ENCODE measurements at regions not wholly inside any gene's neighbourhood (a gene's known extent, or its start where the extent isn't known, plus 50 kb on each side); places are given as distances from the start of the nearest gene placed in this dataset.

GRCh38 chrY:13869611-13870010 lies 116.7 kb downstream of the VCY start (continued):
- TF ChIP-seq, protein P1, sequence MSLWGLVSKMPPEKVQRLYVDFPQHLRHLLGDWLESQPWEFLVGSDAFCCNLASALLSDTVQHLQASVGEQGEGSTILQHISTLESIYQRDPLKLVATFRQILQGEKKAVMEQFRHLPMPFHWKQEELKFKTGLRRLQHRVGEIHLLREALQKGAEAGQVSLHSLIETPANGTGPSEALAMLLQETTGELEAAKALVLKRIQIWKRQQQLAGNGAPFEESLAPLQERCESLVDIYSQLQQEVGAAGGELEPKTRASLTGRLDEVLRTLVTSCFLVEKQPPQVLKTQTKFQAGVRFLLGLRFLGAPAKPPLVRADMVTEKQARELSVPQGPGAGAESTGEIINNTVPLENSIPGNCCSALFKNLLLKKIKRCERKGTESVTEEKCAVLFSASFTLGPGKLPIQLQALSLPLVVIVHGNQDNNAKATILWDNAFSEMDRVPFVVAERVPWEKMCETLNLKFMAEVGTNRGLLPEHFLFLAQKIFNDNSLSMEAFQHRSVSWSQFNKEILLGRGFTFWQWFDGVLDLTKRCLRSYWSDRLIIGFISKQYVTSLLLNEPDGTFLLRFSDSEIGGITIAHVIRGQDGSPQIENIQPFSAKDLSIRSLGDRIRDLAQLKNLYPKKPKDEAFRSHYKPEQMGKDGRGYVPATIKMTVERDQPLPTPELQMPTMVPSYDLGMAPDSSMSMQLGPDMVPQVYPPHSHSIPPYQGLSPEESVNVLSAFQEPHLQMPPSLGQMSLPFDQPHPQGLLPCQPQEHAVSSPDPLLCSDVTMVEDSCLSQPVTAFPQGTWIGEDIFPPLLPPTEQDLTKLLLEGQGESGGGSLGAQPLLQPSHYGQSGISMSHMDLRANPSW (CRISPR knock-in tag; IDR thresholded peaks at IDR 0.05; ENCODE audit: borderline replicate concordance) = no peak
- no peak for TF ChIP-seq KMT2A (CRISPR knock-in tag; IDR thresholded peaks at IDR 0.05)
- TF ChIP-seq KAT2B (IDR thresholded peaks at IDR 0.05; ENCODE audit: borderline replicate concordance, low read depth, low read length) = no peak
- TF ChIP-seq, protein P2, sequence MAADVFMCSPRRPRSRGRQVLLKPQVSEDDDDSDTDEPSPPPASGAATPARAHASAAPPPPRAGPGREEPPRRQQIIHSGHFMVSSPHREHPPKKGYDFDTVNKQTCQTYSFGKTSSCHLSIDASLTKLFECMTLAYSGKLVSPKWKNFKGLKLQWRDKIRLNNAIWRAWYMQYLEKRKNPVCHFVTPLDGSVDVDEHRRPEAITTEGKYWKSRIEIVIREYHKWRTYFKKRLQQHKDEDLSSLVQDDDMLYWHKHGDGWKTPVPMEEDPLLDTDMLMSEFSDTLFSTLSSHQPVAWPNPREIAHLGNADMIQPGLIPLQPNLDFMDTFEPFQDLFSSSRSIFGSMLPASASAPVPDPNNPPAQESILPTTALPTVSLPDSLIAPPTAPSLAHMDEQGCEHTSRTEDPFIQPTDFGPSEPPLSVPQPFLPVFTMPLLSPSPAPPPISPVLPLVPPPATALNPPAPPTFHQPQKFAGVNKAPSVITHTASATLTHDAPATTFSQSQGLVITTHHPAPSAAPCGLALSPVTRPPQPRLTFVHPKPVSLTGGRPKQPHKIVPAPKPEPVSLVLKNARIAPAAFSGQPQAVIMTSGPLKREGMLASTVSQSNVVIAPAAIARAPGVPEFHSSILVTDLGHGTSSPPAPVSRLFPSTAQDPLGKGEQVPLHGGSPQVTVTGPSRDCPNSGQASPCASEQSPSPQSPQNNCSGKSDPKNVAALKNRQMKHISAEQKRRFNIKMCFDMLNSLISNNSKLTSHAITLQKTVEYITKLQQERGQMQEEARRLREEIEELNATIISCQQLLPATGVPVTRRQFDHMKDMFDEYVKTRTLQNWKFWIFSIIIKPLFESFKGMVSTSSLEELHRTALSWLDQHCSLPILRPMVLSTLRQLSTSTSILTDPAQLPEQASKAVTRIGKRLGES (CRISPR knock-in tag; IDR thresholded peaks at IDR 0.05; ENCODE audit: borderline replicate concordance) = no peak

DNA sequence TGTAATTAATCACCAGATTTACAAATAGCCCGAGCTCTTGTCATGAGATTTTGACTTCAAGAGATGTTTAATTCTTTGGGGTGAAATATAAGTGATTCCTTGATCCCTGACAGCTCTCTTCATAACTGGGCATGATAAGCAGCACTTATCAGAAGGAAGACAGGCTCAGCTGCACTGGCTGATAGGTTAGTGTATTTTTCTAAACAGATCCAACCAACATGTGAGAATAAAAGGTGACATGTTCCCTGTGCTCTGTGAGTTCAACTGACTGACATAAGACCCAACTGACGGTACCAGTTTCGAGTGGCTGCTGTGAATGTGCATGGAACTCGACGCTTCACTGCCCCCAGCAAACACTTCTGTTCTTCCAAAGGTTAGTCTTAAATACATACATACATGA lies 114.8 kb downstream of the VCY start:
- H3K9ac ChIP-seq (ENCODE audit: insufficient read depth, low read depth, low read length) = no peak overlapping the region
- H3K9me3 ChIP-seq (ENCODE audit: low read length) = no peaks in the 10 kb centered on the region
- no peaks in the 10 kb centered on the region for H3K27me3 ChIP-seq (ENCODE audit: control insufficient read depth in 1 of 2, insufficient read depth in 2 of 2, low read length in 2 of 2)
- H3K36me3 ChIP-seq (replicated peaks in 1 of 2; ENCODE audit: control insufficient read depth in 1 of 2, insufficient read depth in 2 of 2, low read length in 2 of 2) = no peaks in the 10 kb centered on the region
- DNase-seq (ENCODE audit: low spot score) = no peak
- no peak overlapping the region for H3K4me2 ChIP-seq (ENCODE audit: low read depth, low read length)
- WGBS (ENCODE audit: low lambda C conversion rate) = 22% methylated on average over 3 of the region's 5 CpGs
- no peak for ATAC-seq
- TF ChIP-seq HOXA3 (CRISPR knock-in tag; IDR thresholded peaks at IDR 0.05) = no peak
- TF ChIP-seq ZSCAN21 (CRISPR knock-in tag; IDR thresholded peaks at IDR 0.05; ENCODE audit: borderline replicate concordance) = no peak
- no peak for TF ChIP-seq KLF13 (CRISPR knock-in tag; IDR thresholded peaks at IDR 0.05)
- TF ChIP-seq YY1 (IDR thresholded peaks at IDR 0.05; ENCODE audit: insufficient read depth, insufficient replicate concordance, low read depth, low read length) = no peak
- TF ChIP-seq ZNF136 (CRISPR knock-in tag; IDR thresholded peaks at IDR 0.05; ENCODE audit: low read depth) = no peak
- no peak overlapping the region for H3K27ac ChIP-seq (ENCODE audit: extremely low read length, insufficient read depth, low read length)
- no peak overlapping the region for H2AFZ ChIP-seq (ENCODE audit: low read length)
- no peak for FAIRE-seq
- in situ Hi-C loops (cut with HindIII; ENCODE audit: extremely low pct_ligation_motif_present, low pct_unique_long_range_greater_than_20kb) = no loop called here
- POLR2A ChIA-PET = no interaction called here
- H3K4me1 ChIP-seq (ENCODE audit: insufficient read depth, low read length) = no peaks in the 10 kb centered on the region
- no peaks in the 10 kb centered on the region for H4K20me1 ChIP-seq (ENCODE audit: insufficient read depth, low read length)
- no TSS peak for BruUV-seq (replicated peaks)
- intact Hi-C loops (cut with micrococcal nuclease; ENCODE audit: unreplicated experiment) = no loop called here
- CTCF ChIA-PET (ENCODE audit: low intra/inter-chr PET ratio, low total read pairs) = no interaction called here
- H3K4me3 ChIP-seq (replicated peaks in 1 of 3; ENCODE audit: insufficient read depth in 1 of 3, low read depth in 2 of 3, low read length in 3 of 3) = no peak overlapping the region
- no peaks in the 10 kb centered on the region for H3K79me2 ChIP-seq (ENCODE audit: insufficient read depth, low read length)
